ENCODE measurements at regions not wholly inside any gene's neighbourhood (a gene's known extent, or its start where the extent isn't known, plus 50 kb on each side); places are given as distances from the start of the nearest gene placed in this dataset.

DNA sequence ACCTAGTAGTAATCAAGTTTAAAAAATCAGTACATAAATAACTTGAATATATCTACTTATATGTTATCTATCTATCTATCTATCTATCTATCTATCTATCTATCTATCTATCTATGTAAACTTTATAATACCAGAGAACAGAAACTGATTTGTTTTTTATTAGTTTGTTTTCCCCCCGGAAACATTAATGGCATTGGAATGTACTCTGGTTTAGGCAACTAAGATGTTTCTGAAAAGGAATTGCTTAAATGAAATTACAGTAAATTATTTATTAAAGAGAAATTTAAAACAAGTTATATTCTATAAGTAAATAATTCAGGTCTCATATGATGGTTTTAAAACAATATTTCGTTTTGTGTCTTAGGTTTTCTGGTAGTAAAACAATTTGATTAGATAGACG, 681.0 kb upstream of the ADAMTS5 start:
- no peak overlapping the region for H3K4me3 Mint-ChIP-seq
- Histone ChIP-seq H3K27ac (ENCODE audit: low read depth, low read length) (no peak overlapping the region), H3K36me3 (ENCODE audit: control insufficient read depth, insufficient read depth, low read length) (no peaks in the 10 kb centered on the region), H3K9ac (ENCODE audit: extremely low read depth, low read length, poor library complexity, severe bottlenecking) (no peak overlapping the region), H3K27me3 (ENCODE audit: control insufficient read depth, insufficient read depth, low read length, poor library complexity, severe bottlenecking) (no peaks in the 10 kb centered on the region), H3K9me3 (ENCODE audit: control insufficient read depth, low read length) (peaks cover 7% of the 10 kb centered on the region), H3K4me3 (ENCODE audit: low read length) (no peak overlapping the region), H3K4me1 (ENCODE audit: control insufficient read depth, insufficient read depth, low read length) (no peaks in the 10 kb centered on the region)
- peaks cover 7% of the 10 kb centered on the region for H3K36me3 Mint-ChIP-seq (ENCODE audit: low read depth)
- no peaks in the 10 kb centered on the region for H3K4me1 Mint-ChIP-seq
- no peak for DNase-seq
- no peak overlapping the region for H3K27ac Mint-ChIP-seq
- TF ChIP-seq, protein P1, sequence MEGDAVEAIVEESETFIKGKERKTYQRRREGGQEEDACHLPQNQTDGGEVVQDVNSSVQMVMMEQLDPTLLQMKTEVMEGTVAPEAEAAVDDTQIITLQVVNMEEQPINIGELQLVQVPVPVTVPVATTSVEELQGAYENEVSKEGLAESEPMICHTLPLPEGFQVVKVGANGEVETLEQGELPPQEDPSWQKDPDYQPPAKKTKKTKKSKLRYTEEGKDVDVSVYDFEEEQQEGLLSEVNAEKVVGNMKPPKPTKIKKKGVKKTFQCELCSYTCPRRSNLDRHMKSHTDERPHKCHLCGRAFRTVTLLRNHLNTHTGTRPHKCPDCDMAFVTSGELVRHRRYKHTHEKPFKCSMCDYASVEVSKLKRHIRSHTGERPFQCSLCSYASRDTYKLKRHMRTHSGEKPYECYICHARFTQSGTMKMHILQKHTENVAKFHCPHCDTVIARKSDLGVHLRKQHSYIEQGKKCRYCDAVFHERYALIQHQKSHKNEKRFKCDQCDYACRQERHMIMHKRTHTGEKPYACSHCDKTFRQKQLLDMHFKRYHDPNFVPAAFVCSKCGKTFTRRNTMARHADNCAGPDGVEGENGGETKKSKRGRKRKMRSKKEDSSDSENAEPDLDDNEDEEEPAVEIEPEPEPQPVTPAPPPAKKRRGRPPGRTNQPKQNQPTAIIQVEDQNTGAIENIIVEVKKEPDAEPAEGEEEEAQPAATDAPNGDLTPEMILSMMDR (conservative IDR thresholded peaks at IDR 0.05): no peak
- peaks cover 6% of the 10 kb centered on the region for H3K9me3 Mint-ChIP-seq
- WGBS, 2 experiments (ENCODE audit: insufficient coverage in 1 of 2, insufficient read length in 1 of 2): 100% methylated on average over 1 of the region's 3 CpGs; no CpG with 5 or more reads in 1 of the 2 experiments
- H3K27me3 Mint-ChIP-seq (ENCODE audit: insufficient read depth): no peaks in the 10 kb centered on the region

DNA sequence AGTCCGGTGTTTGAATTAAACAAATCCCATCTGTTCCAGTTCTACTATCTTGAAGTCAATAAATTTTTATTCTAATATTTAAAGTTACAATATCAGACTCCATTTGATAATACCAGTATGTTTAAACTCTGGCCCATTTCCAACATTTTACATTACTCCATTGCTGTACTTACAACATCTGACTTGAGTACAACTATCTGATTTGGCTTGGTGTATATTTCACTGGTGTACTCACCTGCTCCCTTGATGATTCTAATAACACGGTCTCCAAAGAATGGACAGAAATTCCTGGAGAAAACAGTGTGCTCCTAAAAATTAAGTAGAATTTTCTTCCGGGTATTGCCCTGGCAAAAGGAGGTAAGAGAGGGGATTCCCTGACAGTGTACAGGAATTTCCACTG, 680.5 kb upstream of the ADAMTS5 start:
- H3K27me3 ChIP-seq (ENCODE audit: control insufficient read depth, insufficient read depth, low read length, poor library complexity, severe bottlenecking): no peaks in the 10 kb centered on the region
- DNase-seq: no peak
- no peak overlapping the region for H3K4me3 Mint-ChIP-seq
- 96 to 100% methylated on average over 1 to 3 of the region's 3 CpGs for WGBS, 2 experiments (ENCODE audit: insufficient coverage in 1 of 2, insufficient read length in 1 of 2)
- no peaks in the 10 kb centered on the region for H3K4me1 ChIP-seq (ENCODE audit: control insufficient read depth, insufficient read depth, low read length)
- TF ChIP-seq, protein P1 (conservative IDR thresholded peaks at IDR 0.05): no peak
- H3K36me3 Mint-ChIP-seq (ENCODE audit: low read depth): peaks cover 7% of the 10 kb centered on the region
- no peak overlapping the region for H3K27ac ChIP-seq (ENCODE audit: low read depth, low read length)
- no peaks in the 10 kb centered on the region for H3K36me3 ChIP-seq (ENCODE audit: control insufficient read depth, insufficient read depth, low read length)
- no peak overlapping the region for H3K9ac ChIP-seq (ENCODE audit: extremely low read depth, low read length, poor library complexity, severe bottlenecking)
- H3K9me3 Mint-ChIP-seq: peaks cover 6% of the 10 kb centered on the region
- peaks cover 7% of the 10 kb centered on the region for H3K9me3 ChIP-seq (ENCODE audit: control insufficient read depth, low read length)
- H3K4me1 Mint-ChIP-seq: no peaks in the 10 kb centered on the region
- H3K27ac Mint-ChIP-seq: no peak overlapping the region
- no peak overlapping the region for H3K4me3 ChIP-seq (ENCODE audit: low read length)
- no peaks in the 10 kb centered on the region for H3K27me3 Mint-ChIP-seq (ENCODE audit: insufficient read depth)

DNA sequence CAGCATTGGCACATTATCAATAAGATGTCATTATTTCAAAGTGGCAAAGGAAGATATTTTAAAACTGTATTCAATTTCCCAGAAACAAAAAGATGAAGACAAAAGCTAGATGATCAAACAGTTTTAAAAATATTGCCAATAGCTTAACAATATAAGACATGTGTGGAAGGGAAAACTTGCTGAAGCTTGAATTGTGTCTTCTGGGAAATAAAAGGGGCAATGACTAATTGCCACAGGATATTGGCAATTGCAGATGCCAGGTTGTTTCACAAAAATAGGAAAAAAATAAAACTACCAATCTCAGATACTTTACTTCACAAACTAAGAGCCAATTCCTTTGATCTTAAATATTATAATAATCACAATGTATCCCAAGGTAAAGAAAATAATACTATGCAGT, 679.8 kb upstream of the ADAMTS5 start:
- H3K4me1 Mint-ChIP-seq: no peaks in the 10 kb centered on the region
- Histone ChIP-seq H3K36me3 (ENCODE audit: control insufficient read depth, insufficient read depth, low read length) (no peaks in the 10 kb centered on the region), H3K27ac (ENCODE audit: low read depth, low read length) (no peak overlapping the region), H3K4me3 (ENCODE audit: low read length) (no peak overlapping the region), H3K4me1 (ENCODE audit: control insufficient read depth, insufficient read depth, low read length) (no peaks in the 10 kb centered on the region), H3K9ac (ENCODE audit: extremely low read depth, low read length, poor library complexity, severe bottlenecking) (no peak overlapping the region), H3K27me3 (ENCODE audit: control insufficient read depth, insufficient read depth, low read length, poor library complexity, severe bottlenecking) (no peaks in the 10 kb centered on the region), H3K9me3 (ENCODE audit: control insufficient read depth, low read length) (peaks cover 7% of the 10 kb centered on the region)
- H3K27me3 Mint-ChIP-seq (ENCODE audit: insufficient read depth): no peaks in the 10 kb centered on the region
- TF ChIP-seq, protein P1 (conservative IDR thresholded peaks at IDR 0.05): no peak
- DNase-seq: no peak
- H3K9me3 Mint-ChIP-seq: peaks cover 6% of the 10 kb centered on the region
- peaks cover 7% of the 10 kb centered on the region for H3K36me3 Mint-ChIP-seq (ENCODE audit: low read depth)
- no peak overlapping the region for H3K4me3 Mint-ChIP-seq
- no peak overlapping the region for H3K27ac Mint-ChIP-seq

Data from endodermal cell (in vitro differentiated cells).